Kidney (tissue), 13 donors: ENCODE measurements at regions not wholly inside any gene's neighbourhood (a gene's known extent, or its start where the extent isn't known, plus 50 kb on each side); places are given as distances from the start of the nearest gene placed in this dataset.

Source experiments
- DNase-seq, 5 donors: peaks; one replicate each; pipeline ENCODE4 v3.0.0-alpha.2; 2013 to 2020
- FAIRE-seq: peaks from 2 replicates; lab custom pipeline; 2012; peaks lifted over from hg19 to GRCh38; lab: Jason Lieb, UNC
- H3K27ac ChIP-seq, 2 donors: one replicate each; pipeline ENCODE4 v1.7.0; 2013; ENCODE audit warnings: low read depth in 2 of 2, low read length in 2 of 2, inconsistent platforms in 1 of 2
- H3K27me3 ChIP-seq: one replicate; pipeline ENCODE4 v1.7.1; 2013; ENCODE audit warnings: low read length, inconsistent platforms; ENCODE audit not compliant: control insufficient read depth, insufficient read depth
- H3K36me3 ChIP-seq, 3 donors: one replicate each; pipeline versions ENCODE4 v1.7.0 to v1.7.1; 2013; ENCODE audit warnings: low read length in 3 of 3, control low read depth in 1 of 3, inconsistent platforms in 1 of 3; ENCODE audit not compliant: insufficient read depth in 3 of 3, control insufficient read depth in 2 of 3
- H3K4me1 ChIP-seq, 3 donors: one replicate each; pipeline versions ENCODE4 v1.7.0 to v1.7.1; 2013; ENCODE audit warnings: low read length in 3 of 3, inconsistent platforms in 1 of 3, low read depth in 1 of 3; ENCODE audit not compliant: control insufficient read depth in 2 of 3, insufficient read depth in 2 of 3
- H3K4me3 ChIP-seq, 3 donors: one replicate each; pipeline versions ENCODE4 v1.7.0 to v1.8.1; 2013; ENCODE audit warnings: low read length in 3 of 3, control low read depth in 1 of 3, inconsistent platforms in 1 of 3
- H3K9ac ChIP-seq, 3 donors: one replicate each; pipeline versions ENCODE4 v1.7.0 to v1.7.1; 2013; ENCODE audit warnings: low read length in 3 of 3, control low read depth in 1 of 3, inconsistent platforms in 1 of 3
- H3K9me3 ChIP-seq, 3 donors: one replicate each; pipeline versions ENCODE4 v1.7.0 to v1.7.1; 2013; ENCODE audit warnings: low read length in 3 of 3, control low read depth in 1 of 3, inconsistent platforms in 1 of 3; ENCODE audit not compliant: control insufficient read depth in 2 of 3, insufficient read depth in 1 of 3
- CTCF ChIP-seq: IDR thresholded peaks from 3 replicates; pipeline ENCODE4 v1.5.1; 2012; ENCODE audit warnings: mild to moderate bottlenecking, moderate library complexity, borderline replicate concordance; ENCODE audit not compliant: insufficient read depth; ENCODE audit errors: extremely low read depth
- intact Hi-C: fragments of 100-400 bp; cut with DNase I; formaldehyde crosslinking; loops from one replicate; pipeline ENCODE4 v1.11.1; 2022
- donor health status: control.
- donor health status: control.
- donor health status: control.
- donor health status: control.
- donor health status: control.
- donor health status: DM: yes; HTN: yes; CAD: no.
- donor health status: Normal renal cell carcinoma (clear cell type).

- DNase-seq (peak in 4 of 5 donors; percentile 62 to 72 (median 67)), FAIRE-seq (no peak)
- intact Hi-C loops, result no loop called here
- Histone ChIP-seq H3K4me1 (peaks cover 0 to 10% (median 7%) of the 10 kb centered on the region in 3 donors), H3K36me3 (no peaks in the 10 kb centered on the region), H3K4me3 (no peak overlapping the region), H3K27me3 (no peaks in the 10 kb centered on the region), H3K9ac (no peak overlapping the region), H3K27ac (no peak overlapping the region), H3K9me3 (peaks cover 0 to 9% (median 0%) of the 10 kb centered on the region in 3 donors)
- no peak for TF ChIP-seq CTCF
Measured at GRCh38 chr10:118970770-118971169, 58.7 kb upstream of the NANOS1 start.

GRCh38 chr10:118971187-118971586 is 58.3 kb upstream of the NANOS1 start:
- intact Hi-C loops, result no loop called here
- H3K4me3 ChIP-seq, result no peak overlapping the region
- no peak overlapping the region for H3K27ac ChIP-seq
- FAIRE-seq (no peak), DNase-seq (no peak)
- H3K36me3 ChIP-seq, result no peaks in the 10 kb centered on the region
- H3K27me3 ChIP-seq, result no peaks in the 10 kb centered on the region
- H3K9me3 ChIP-seq, result peaks cover 0 to 9% (median 0%) of the 10 kb centered on the region in 3 donors
- peaks cover 0 to 8% (median 6%) of the 10 kb centered on the region in 3 donors for H3K4me1 ChIP-seq
- no peak for TF ChIP-seq CTCF
- H3K9ac ChIP-seq, result no peak overlapping the region

- DNase-seq (peak in 1 of 5 donors; percentile 17), FAIRE-seq (no peak)
- no peak overlapping the region for H3K4me3 ChIP-seq
- H3K4me1 ChIP-seq, result peaks cover 0 to 4% (median 0%) of the 10 kb centered on the region in 3 donors
- H3K9me3 ChIP-seq, result peaks cover 0 to 9% (median 0%) of the 10 kb centered on the region in 3 donors
- no peaks in the 10 kb centered on the region for H3K36me3 ChIP-seq
- no peak overlapping the region for H3K9ac ChIP-seq
- H3K27ac ChIP-seq, result no peak overlapping the region
- H3K27me3 ChIP-seq, result no peaks in the 10 kb centered on the region
- intact Hi-C loops, result no loop called here
- TF ChIP-seq CTCF, result no peak
Measured at GRCh38 chr10:118971876-118972275, 57.6 kb upstream of the NANOS1 start.

GRCh38 chr10:118973744-118974143 is 55.8 kb upstream of the NANOS1 start:
- peaks cover 0 to 9% (median 0%) of the 10 kb centered on the region in 3 donors for H3K9me3 ChIP-seq
- H3K9ac ChIP-seq, result no peak overlapping the region
- H3K27ac ChIP-seq, result no peak overlapping the region
- no peaks in the 10 kb centered on the region for H3K27me3 ChIP-seq
- DNase-seq (no peak), FAIRE-seq (no peak)
- intact Hi-C loops, result no loop called here
- no peaks in the 10 kb centered on the region for H3K4me1 ChIP-seq
- no peaks in the 10 kb centered on the region for H3K36me3 ChIP-seq
- H3K4me3 ChIP-seq, result no peak overlapping the region
- TF ChIP-seq CTCF, result no peak
